Sigmoid colon (tissue), 4 donors: ENCODE measurements at regions not wholly inside any gene's neighbourhood (a gene's known extent, or its start where the extent isn't known, plus 50 kb on each side); places are given as distances from the start of the nearest gene placed in this dataset.

Source experiments
- CTCF ChIP-seq, 4 experiments: fragments of 450-650 bp in 3 of 4; fragments of 200-600 bp in 1 of 4; IDR thresholded peaks; one replicate each; pipeline ENCODE4 v1.5.1; 2016 to 2019; ENCODE audit warnings: antibody characterized with exemption in 4 of 4, mild to moderate bottlenecking in 3 of 4, moderate library complexity in 2 of 4
- POLR2AphosphoS5 ChIP-seq, 4 donors: sonication (generic); formaldehyde crosslinking; IDR thresholded peaks; one replicate each; pipeline ENCODE4 v1.6.1; 2017; ENCODE audit warnings: antibody characterized with exemption in 4 of 4

GRCh38 chr4:151567056-151567455 is 158.1 kb downstream of the FHIP1A start:
- no peak for TF ChIP-seq CTCF (IDR thresholded peaks at IDR 0.05)
- TF ChIP-seq POLR2AphosphoS5 (IDR thresholded peaks at IDR 0.05), result no peak
